ENCODE measurements at regions not wholly inside any gene's neighbourhood (a gene's known extent, or its start where the extent isn't known, plus 50 kb on each side); places are given as distances from the start of the nearest gene placed in this dataset.

- H3K27me3 Mint-ChIP-seq (ENCODE audit: low read depth, unreplicated experiment): no peaks in the 10 kb centered on the region
- no peak overlapping the region for H3K4me2 ChIP-seq (ENCODE audit: low read length)
- H3K9me3 ChIP-seq (ENCODE audit: insufficient read depth, low read depth, low read length): no peaks in the 10 kb centered on the region
- no peak overlapping the region for H3K4me3 Mint-ChIP-seq (ENCODE audit: unreplicated experiment)
- H3K4me3 ChIP-seq (ENCODE audit: insufficient read depth, low read depth, low read length): no peak overlapping the region
- no peaks in the 10 kb centered on the region for H3K4me1 ChIP-seq (ENCODE audit: insufficient read depth, low read length)
- H3K79me2 ChIP-seq (ENCODE audit: insufficient read depth, low read length): no peaks in the 10 kb centered on the region
- no peaks in the 10 kb centered on the region for H4K20me1 ChIP-seq (ENCODE audit: insufficient read depth, low read length)
- FAIRE-seq (no peak), DNase-seq (ENCODE audit: low read depth) (no peak)
- H3K36me3 Mint-ChIP-seq (ENCODE audit: low read depth, unreplicated experiment): no peaks in the 10 kb centered on the region
- no peak overlapping the region for H3K27ac ChIP-seq (ENCODE audit: low read depth, low read length)
- no peaks in the 10 kb centered on the region for H3K4me1 Mint-ChIP-seq (ENCODE audit: low read depth, unreplicated experiment)
- H3K27ac Mint-ChIP-seq (ENCODE audit: unreplicated experiment): no peak overlapping the region
- H2AFZ ChIP-seq (ENCODE audit: low read depth, low read length): no peak overlapping the region
- H3K27me3 ChIP-seq (ENCODE audit: insufficient read depth, low read length): no peaks in the 10 kb centered on the region
- no peak overlapping the region for H3K9ac ChIP-seq (ENCODE audit: low read length)
- TF ChIP-seq EZH2 (IDR thresholded peaks at IDR 0.05; ENCODE audit: insufficient read depth, low read length): no peak
- TF ChIP-seq, protein P1, sequence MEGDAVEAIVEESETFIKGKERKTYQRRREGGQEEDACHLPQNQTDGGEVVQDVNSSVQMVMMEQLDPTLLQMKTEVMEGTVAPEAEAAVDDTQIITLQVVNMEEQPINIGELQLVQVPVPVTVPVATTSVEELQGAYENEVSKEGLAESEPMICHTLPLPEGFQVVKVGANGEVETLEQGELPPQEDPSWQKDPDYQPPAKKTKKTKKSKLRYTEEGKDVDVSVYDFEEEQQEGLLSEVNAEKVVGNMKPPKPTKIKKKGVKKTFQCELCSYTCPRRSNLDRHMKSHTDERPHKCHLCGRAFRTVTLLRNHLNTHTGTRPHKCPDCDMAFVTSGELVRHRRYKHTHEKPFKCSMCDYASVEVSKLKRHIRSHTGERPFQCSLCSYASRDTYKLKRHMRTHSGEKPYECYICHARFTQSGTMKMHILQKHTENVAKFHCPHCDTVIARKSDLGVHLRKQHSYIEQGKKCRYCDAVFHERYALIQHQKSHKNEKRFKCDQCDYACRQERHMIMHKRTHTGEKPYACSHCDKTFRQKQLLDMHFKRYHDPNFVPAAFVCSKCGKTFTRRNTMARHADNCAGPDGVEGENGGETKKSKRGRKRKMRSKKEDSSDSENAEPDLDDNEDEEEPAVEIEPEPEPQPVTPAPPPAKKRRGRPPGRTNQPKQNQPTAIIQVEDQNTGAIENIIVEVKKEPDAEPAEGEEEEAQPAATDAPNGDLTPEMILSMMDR (IDR thresholded peaks at IDR 0.05; ENCODE audit: insufficient read depth, low read depth, low read length): no peak
- H3K36me3 ChIP-seq (ENCODE audit: insufficient read depth, low read length): no peaks in the 10 kb centered on the region
- H3K9me3 Mint-ChIP-seq (ENCODE audit: unreplicated experiment): no peaks in the 10 kb centered on the region
Measured at GRCh38 chr21:22211943-22212342, 1213.7 kb downstream of the NCAM2 start.

DNA sequence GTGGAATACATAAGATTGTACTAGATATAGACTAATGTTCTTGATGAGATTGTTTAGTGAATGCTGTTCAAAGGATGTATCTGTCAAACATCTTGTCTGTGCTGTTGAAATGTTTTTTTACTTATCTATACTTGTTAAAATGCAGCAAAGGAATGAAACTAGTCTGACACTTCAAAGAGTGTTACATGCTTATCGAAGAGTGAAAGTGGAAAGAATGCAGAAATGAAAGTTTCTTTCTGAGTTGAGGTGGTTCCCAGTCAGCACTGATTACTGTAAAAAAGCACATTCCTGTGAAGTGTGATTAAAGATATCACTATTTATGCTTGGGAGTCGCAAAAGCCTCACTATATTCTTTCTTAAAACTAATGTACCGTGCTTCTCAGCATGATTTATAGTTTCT, 1225.2 kb downstream of the NCAM2 start:
- Mint-ChIP-seq H3K9me3 (ENCODE audit: unreplicated experiment) (no peaks in the 10 kb centered on the region), H3K4me1 (ENCODE audit: low read depth, unreplicated experiment) (peaks cover 3% of the 10 kb centered on the region), H3K27ac (ENCODE audit: unreplicated experiment) (no peak overlapping the region), H3K4me3 (ENCODE audit: unreplicated experiment) (no peak overlapping the region), H3K36me3 (ENCODE audit: low read depth, unreplicated experiment) (no peaks in the 10 kb centered on the region), H3K27me3 (ENCODE audit: low read depth, unreplicated experiment) (no peaks in the 10 kb centered on the region)
- no peak overlapping the region for H2AFZ ChIP-seq (ENCODE audit: low read depth, low read length)
- no peaks in the 10 kb centered on the region for H3K9me3 ChIP-seq (ENCODE audit: insufficient read depth, low read depth, low read length)
- no peak overlapping the region for H3K27ac ChIP-seq (ENCODE audit: low read depth, low read length)
- TF ChIP-seq EZH2 (IDR thresholded peaks at IDR 0.05; ENCODE audit: insufficient read depth, low read length): no peak
- TF ChIP-seq, protein P1 (IDR thresholded peaks at IDR 0.05; ENCODE audit: insufficient read depth, low read depth, low read length): no peak
- no peak overlapping the region for H3K4me3 ChIP-seq (ENCODE audit: insufficient read depth, low read depth, low read length)
- no peaks in the 10 kb centered on the region for H3K27me3 ChIP-seq (ENCODE audit: insufficient read depth, low read length)
- no peak overlapping the region for H3K4me2 ChIP-seq (ENCODE audit: low read length)
- no peaks in the 10 kb centered on the region for H3K36me3 ChIP-seq (ENCODE audit: insufficient read depth, low read length)
- DNase-seq (ENCODE audit: low read depth): no peak
- H3K4me1 ChIP-seq (ENCODE audit: insufficient read depth, low read length): no peaks in the 10 kb centered on the region
- no peak overlapping the region for H3K9ac ChIP-seq (ENCODE audit: low read length)
- H4K20me1 ChIP-seq (ENCODE audit: insufficient read depth, low read length): no peaks in the 10 kb centered on the region
- no peaks in the 10 kb centered on the region for H3K79me2 ChIP-seq (ENCODE audit: insufficient read depth, low read length)
- FAIRE-seq: no peak

- Histone ChIP-seq H3K27ac (ENCODE audit: low read depth, low read length) (no peak overlapping the region), H3K79me2 (ENCODE audit: insufficient read depth, low read length) (no peaks in the 10 kb centered on the region), H3K9me3 (ENCODE audit: insufficient read depth, low read depth, low read length) (no peaks in the 10 kb centered on the region), H2AFZ (ENCODE audit: low read depth, low read length) (no peak overlapping the region), H3K27me3 (ENCODE audit: insufficient read depth, low read length) (no peaks in the 10 kb centered on the region), H3K9ac (ENCODE audit: low read length) (no peak overlapping the region), H3K4me3 (ENCODE audit: insufficient read depth, low read depth, low read length) (no peak overlapping the region), H3K36me3 (ENCODE audit: insufficient read depth, low read length) (no peaks in the 10 kb centered on the region), H4K20me1 (ENCODE audit: insufficient read depth, low read length) (no peaks in the 10 kb centered on the region), H3K4me1 (ENCODE audit: insufficient read depth, low read length) (no peaks in the 10 kb centered on the region), H3K4me2 (ENCODE audit: low read length) (no peak overlapping the region)
- Mint-ChIP-seq H3K27ac (ENCODE audit: unreplicated experiment) (no peak overlapping the region), H3K27me3 (ENCODE audit: low read depth, unreplicated experiment) (no peaks in the 10 kb centered on the region), H3K4me3 (ENCODE audit: unreplicated experiment) (no peak overlapping the region), H3K9me3 (ENCODE audit: unreplicated experiment) (no peaks in the 10 kb centered on the region), H3K4me1 (ENCODE audit: low read depth, unreplicated experiment) (peaks cover 3% of the 10 kb centered on the region), H3K36me3 (ENCODE audit: low read depth, unreplicated experiment) (no peaks in the 10 kb centered on the region)
- no peak for FAIRE-seq
- DNase-seq (ENCODE audit: low read depth): no peak
- no peak for TF ChIP-seq EZH2 (IDR thresholded peaks at IDR 0.05; ENCODE audit: insufficient read depth, low read length)
- TF ChIP-seq, protein P1 (IDR thresholded peaks at IDR 0.05; ENCODE audit: insufficient read depth, low read depth, low read length): no peak
Measured at GRCh38 chr21:22224261-22224660, 1226.1 kb downstream of the NCAM2 start.

All from astrocyte (in vitro differentiated cells and primary cell).